ENCODE measurements at regions not wholly inside any gene's neighbourhood (a gene's known extent, or its start where the extent isn't known, plus 50 kb on each side); places are given as distances from the start of the nearest gene placed in this dataset.

DNA sequence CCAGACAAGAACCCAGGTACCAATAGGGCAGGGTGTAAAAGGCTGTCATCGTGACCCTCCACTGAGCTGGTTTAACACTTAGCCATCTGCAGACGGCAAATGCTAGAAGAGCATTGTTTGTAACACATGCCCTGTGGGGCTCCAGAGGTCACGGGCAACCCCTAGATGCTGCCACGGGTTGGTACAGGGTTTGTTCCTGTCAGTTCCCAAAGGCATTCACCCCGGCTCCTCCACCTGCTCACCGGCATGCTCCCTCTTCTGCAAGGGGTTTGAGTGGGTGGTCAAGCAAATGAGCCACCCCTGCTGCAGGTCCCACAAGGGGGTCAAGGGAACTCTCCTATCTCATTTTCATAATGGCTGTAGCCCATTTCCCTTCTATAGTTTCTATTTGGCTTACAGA is 229.3 kb downstream of the ZPLD1 start:
- Mint-ChIP-seq H3K4me3 (no peak overlapping the region), H3K4me1 (no peaks in the 10 kb centered on the region), H3K27ac (no peak overlapping the region), H3K36me3 (ENCODE audit: low read depth) (no peaks in the 10 kb centered on the region), H3K27me3 (peaks cover 5% of the 10 kb centered on the region), H3K9me3 (no peaks in the 10 kb centered on the region)
- ChIA-PET CTCF (interaction anchor here (2.1 kb wide), 1 partner anchor 10 kb away, joined by 8 read pairs; no protein-coding TSS in a partner anchor), POLR2A (no interaction called here)
- intact Hi-C loops (cut with micrococcal nuclease) = no loop called here
- TF ChIP-seq, protein P1, sequence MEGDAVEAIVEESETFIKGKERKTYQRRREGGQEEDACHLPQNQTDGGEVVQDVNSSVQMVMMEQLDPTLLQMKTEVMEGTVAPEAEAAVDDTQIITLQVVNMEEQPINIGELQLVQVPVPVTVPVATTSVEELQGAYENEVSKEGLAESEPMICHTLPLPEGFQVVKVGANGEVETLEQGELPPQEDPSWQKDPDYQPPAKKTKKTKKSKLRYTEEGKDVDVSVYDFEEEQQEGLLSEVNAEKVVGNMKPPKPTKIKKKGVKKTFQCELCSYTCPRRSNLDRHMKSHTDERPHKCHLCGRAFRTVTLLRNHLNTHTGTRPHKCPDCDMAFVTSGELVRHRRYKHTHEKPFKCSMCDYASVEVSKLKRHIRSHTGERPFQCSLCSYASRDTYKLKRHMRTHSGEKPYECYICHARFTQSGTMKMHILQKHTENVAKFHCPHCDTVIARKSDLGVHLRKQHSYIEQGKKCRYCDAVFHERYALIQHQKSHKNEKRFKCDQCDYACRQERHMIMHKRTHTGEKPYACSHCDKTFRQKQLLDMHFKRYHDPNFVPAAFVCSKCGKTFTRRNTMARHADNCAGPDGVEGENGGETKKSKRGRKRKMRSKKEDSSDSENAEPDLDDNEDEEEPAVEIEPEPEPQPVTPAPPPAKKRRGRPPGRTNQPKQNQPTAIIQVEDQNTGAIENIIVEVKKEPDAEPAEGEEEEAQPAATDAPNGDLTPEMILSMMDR (IDR thresholded peaks at IDR 0.05) = no peak
- ATAC-seq (ENCODE audit: low read depth) (no peak), DNase-seq (no peak)

DNA sequence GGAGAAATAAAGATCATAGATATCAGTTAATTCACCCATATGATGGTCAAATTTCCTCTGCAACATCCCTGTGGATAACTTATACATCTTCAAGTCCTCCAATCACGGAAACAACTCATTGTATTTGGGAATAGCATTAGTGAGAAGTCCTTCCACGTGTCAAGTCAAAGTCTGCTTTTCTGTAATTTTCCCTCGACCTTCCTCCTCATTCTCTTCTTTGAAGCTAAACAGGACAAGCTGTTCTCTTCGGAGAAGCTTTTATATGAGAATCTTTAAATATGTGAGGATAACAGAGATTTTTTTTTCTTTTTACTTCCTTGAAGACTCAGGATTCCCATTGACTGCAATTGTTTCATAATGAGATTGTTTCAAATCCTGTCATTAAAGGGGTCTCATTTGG is 230.4 kb downstream of the ZPLD1 start:
- POLR2A ChIA-PET = no interaction called here

DNA sequence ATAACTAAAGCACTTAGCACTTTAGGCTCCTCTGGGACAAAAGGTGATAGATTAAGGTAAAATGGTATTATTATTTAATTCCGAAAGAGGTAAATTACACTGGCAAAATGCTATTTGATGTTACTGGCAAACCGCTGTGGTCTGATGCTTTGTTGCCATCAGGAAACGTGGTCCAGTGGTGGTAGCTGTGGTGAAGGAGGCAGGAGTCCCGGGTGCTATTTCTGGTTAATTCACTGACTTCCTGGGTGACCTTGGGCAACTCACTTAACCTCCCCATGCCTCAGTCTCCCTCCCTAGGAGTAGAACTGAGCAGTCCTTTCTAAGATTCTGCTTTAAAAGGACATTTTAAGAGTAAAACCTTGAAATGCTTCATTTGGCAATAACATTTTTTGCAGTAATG is 233.4 kb downstream of the ZPLD1 start:
- Mint-ChIP-seq H3K4me1 (no peaks in the 10 kb centered on the region), H3K9me3 (no peaks in the 10 kb centered on the region), H3K36me3 (ENCODE audit: low read depth) (no peaks in the 10 kb centered on the region), H3K27me3 (peaks cover 12% of the 10 kb centered on the region), H3K27ac (no peak overlapping the region), H3K4me3 (no peak overlapping the region)
- DNase-seq (no peak), ATAC-seq (ENCODE audit: low read depth) (no peak)
- CTCF ChIA-PET = no interaction called here
- intact Hi-C loops (cut with micrococcal nuclease) = no loop called here
- TF ChIP-seq, protein P1 (IDR thresholded peaks at IDR 0.05) = no peak
- POLR2A ChIA-PET = no interaction called here

More for the DNA sequence above, 230.4 kb downstream of the ZPLD1 start:
- Mint-ChIP-seq H3K9me3 (no peaks in the 10 kb centered on the region), H3K4me1 (no peaks in the 10 kb centered on the region), H3K27ac (no peak overlapping the region), H3K27me3 (peaks cover 5% of the 10 kb centered on the region), H3K4me3 (no peak overlapping the region), H3K36me3 (ENCODE audit: low read depth) (no peaks in the 10 kb centered on the region)
- CTCF ChIA-PET = interaction anchor here (2.1 kb wide), 1 partner anchor 8 kb away, joined by 8 read pairs; no protein-coding TSS in a partner anchor
- no peak for ATAC-seq (ENCODE audit: low read depth)
- TF ChIP-seq, protein P1 (IDR thresholded peaks at IDR 0.05) = no peak
- DNase-seq = no peak
- intact Hi-C loops (cut with micrococcal nuclease) = no loop called here

DNA sequence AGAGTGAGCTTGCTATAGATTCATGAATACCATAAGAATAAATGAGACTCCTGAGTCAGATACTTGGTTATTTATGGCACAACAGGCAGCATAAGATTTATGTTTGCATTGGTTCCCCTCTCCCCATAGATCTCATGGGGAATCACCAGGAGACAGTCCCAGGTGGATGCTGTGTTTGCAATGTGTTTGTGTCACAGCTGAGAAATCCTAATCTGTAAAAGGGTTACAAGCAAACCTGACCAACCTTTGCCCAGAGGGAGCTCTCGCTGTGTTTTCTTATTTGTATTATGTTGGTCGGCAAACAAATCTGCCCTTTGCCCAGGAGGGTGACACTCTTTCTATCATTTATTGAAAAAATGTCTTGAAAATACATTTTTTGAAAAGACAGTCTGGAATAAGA is 236.2 kb downstream of the ZPLD1 start:
- intact Hi-C loops (cut with micrococcal nuclease) = no loop called here
- DNase-seq (no peak), ATAC-seq (ENCODE audit: low read depth) (no peak)
- CTCF ChIA-PET = interaction anchor here (0.8 to 1.0 kb wide), 2 partner anchors 9 to 18 kb away, joined by 3 read pairs; no protein-coding TSS in a partner anchor
- H3K36me3 Mint-ChIP-seq (ENCODE audit: low read depth) = no peaks in the 10 kb centered on the region
- H3K9me3 Mint-ChIP-seq = no peaks in the 10 kb centered on the region
- peaks cover 12% of the 10 kb centered on the region for H3K27me3 Mint-ChIP-seq
- no peak overlapping the region for H3K4me3 Mint-ChIP-seq
- POLR2A ChIA-PET = no interaction called here
- TF ChIP-seq, protein P1 (IDR thresholded peaks at IDR 0.05) = no peak
- H3K4me1 Mint-ChIP-seq = peaks cover 3% of the 10 kb centered on the region
- H3K27ac Mint-ChIP-seq = no peak overlapping the region

DNA sequence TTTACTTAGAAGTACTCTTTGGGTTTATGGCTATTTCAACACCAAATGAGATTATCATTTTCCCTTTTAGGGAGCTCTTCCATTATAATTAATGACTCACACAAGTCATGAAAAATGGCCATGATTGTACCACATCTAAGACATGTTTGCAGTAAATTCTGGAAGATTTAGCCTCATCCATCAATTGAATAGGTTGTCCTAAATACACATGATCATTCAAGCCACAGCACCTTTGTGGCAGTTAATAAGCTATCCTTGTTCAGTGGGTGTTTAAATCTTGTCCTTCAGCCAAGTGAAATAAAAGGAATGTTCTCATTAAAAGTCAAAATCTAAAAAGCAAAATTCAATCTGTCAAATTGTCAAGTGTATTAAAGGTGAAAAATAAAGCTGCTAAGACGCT is 237.5 kb downstream of the ZPLD1 start:
- intact Hi-C loops (cut with micrococcal nuclease) = loop anchor here (2.0 kb wide), 1 partner anchor 438 kb away; no protein-coding TSS in a partner anchor

More for the DNA sequence above, 237.5 kb downstream of the ZPLD1 start:
- ChIA-PET CTCF (interaction anchor here (1.3 to 2.9 kb wide), 6 partner anchors 9 to 447 kb away, joined by 3 to 16 read pairs (median 5); no protein-coding TSS in a partner anchor), POLR2A (no interaction called here)
- H3K36me3 Mint-ChIP-seq (ENCODE audit: low read depth) = no peaks in the 10 kb centered on the region
- ATAC-seq (ENCODE audit: low read depth) = no peak
- no peak overlapping the region for H3K4me3 Mint-ChIP-seq
- no peak overlapping the region for H3K27ac Mint-ChIP-seq
- peaks cover 12% of the 10 kb centered on the region for H3K27me3 Mint-ChIP-seq
- H3K4me1 Mint-ChIP-seq = peaks cover 3% of the 10 kb centered on the region
- DNase-seq = no peak
- TF ChIP-seq, protein P1 (IDR thresholded peaks at IDR 0.05) = no peak
- H3K9me3 Mint-ChIP-seq = no peaks in the 10 kb centered on the region
